HEK293T (cell line): ENCODE measurements at regions not wholly inside any gene's neighbourhood (a gene's known extent, or its start where the extent isn't known, plus 50 kb on each side); places are given as distances from the start of the nearest gene placed in this dataset.

Experiments
- CTCF ChIA-PET: fragments of 350-600 bp; formaldehyde crosslinking; extraction: SDS; loops from one replicate; lab custom pipeline; 2021; ENCODE audit warnings: antibody characterized with exemption, inconsistent platforms; lab: Yijun Ruan, JAX
- POLR2A ChIA-PET: fragments of 350-600 bp; formaldehyde crosslinking; extraction: SDS; loops from one replicate; lab custom pipeline; 2020; ENCODE audit warnings: antibody characterized with exemption, inconsistent platforms; lab: Yijun Ruan, JAX
- DNase-seq: peaks from one replicate; pipeline ENCODE4 v3.0.0; 2012; ENCODE audit warnings: mixed read lengths; ENCODE audit errors: extremely low spot score
- ARNT ChIP-seq: fragments of 450-650 bp; IDR thresholded peaks from 2 replicates; pipeline ENCODE4 v1.6.1; 2017; ENCODE audit warnings: mild to moderate bottlenecking
- BHLHE40 ChIP-seq: fragments of 450-650 bp; IDR thresholded peaks from 2 replicates; pipeline ENCODE4 v1.6.1; 2016; ENCODE audit warnings: mild to moderate bottlenecking, moderate library complexity, borderline replicate concordance
- CTBP1 ChIP-seq: fragments of 450-650 bp; IDR thresholded peaks from 2 replicates; pipeline ENCODE4 v1.6.1; 2016; ENCODE audit warnings: borderline replicate concordance
- ELF4 ChIP-seq: fragments of 450-650 bp; IDR thresholded peaks from 2 replicates; pipeline ENCODE4 v1.6.1; 2017; ENCODE audit warnings: antibody characterized with exemption
- FOXA1 ChIP-seq: fragments of 450-650 bp; IDR thresholded peaks from 2 replicates; pipeline ENCODE4 v1.6.1; 2016; ENCODE audit warnings: mild to moderate bottlenecking
- FOXK2 ChIP-seq: fragments of 450-650 bp; IDR thresholded peaks from 2 replicates; pipeline ENCODE4 v1.6.1; 2016; ENCODE audit warnings: mild to moderate bottlenecking
- FOXM1 ChIP-seq: fragments of 450-650 bp; IDR thresholded peaks from 2 replicates; pipeline ENCODE4 v1.6.1; 2017; ENCODE audit warnings: mild to moderate bottlenecking, borderline replicate concordance
- HDGF ChIP-seq: fragments of 450-650 bp; IDR thresholded peaks from 2 replicates; pipeline ENCODE4 v1.6.1; 2017; ENCODE audit warnings: antibody characterized with exemption, borderline replicate concordance
- L3MBTL2 ChIP-seq: fragments of 450-650 bp; conservative IDR thresholded peaks from 2 replicates; pipeline ENCODE4 v1.6.1; 2016; ENCODE audit warnings: mild to moderate bottlenecking
- LEF1 ChIP-seq: fragments of 450-650 bp; IDR thresholded peaks from 2 replicates; pipeline ENCODE4 v1.6.1; 2017; ENCODE audit warnings: mild to moderate bottlenecking, borderline replicate concordance
- NFRKB ChIP-seq: fragments of 450-650 bp; IDR thresholded peaks from 2 replicates; pipeline ENCODE4 v1.6.1; 2016; ENCODE audit warnings: mild to moderate bottlenecking, moderate library complexity
- PKNOX1 ChIP-seq: fragments of 450-650 bp; IDR thresholded peaks from 2 replicates; pipeline ENCODE4 v1.6.1; 2016
- SP1 ChIP-seq: fragments of 450-650 bp; IDR thresholded peaks from 2 replicates; pipeline ENCODE4 v1.6.1; 2017
- SUZ12 ChIP-seq: fragments of 450-650 bp; IDR thresholded peaks from 2 replicates; pipeline ENCODE4 v1.6.1; 2016; ENCODE audit warnings: mild to moderate bottlenecking
- TARDBP ChIP-seq: fragments of 450-650 bp; IDR thresholded peaks from 2 replicates; pipeline ENCODE4 v1.6.1; 2016
- ZNF384 ChIP-seq: fragments of 450-650 bp; IDR thresholded peaks from 2 replicates; pipeline ENCODE4 v1.6.1; 2016

- CTCF ChIA-PET: no interaction called here
- POLR2A ChIA-PET: no interaction called here
- TF ChIP-seq SUZ12 (no peak), TARDBP (no peak), CTBP1 (no peak), NFRKB (no peak), ARNT (no peak), FOXA1 (no peak), L3MBTL2 (no peak), BHLHE40 (no peak), FOXK2 (no peak), SP1 (no peak), PKNOX1 (no peak), ELF4 (no peak), FOXM1 (no peak), ZNF384 (no peak), LEF1 (no peak), HDGF (no peak)
- DNase-seq: no peak
Observed at GRCh38 chr5:159644053-159644452, 272.2 kb upstream of the ADRA1B start.

- TF ChIP-seq SP1 (no peak), TARDBP (no peak)
- POLR2A ChIA-PET: no interaction called here
- DNase-seq: no peak
- CTCF ChIA-PET: no interaction called here
Observed at GRCh38 chr5:159645179-159645846, 271.0 kb upstream of the ADRA1B start.

GRCh38 chr5:159650803-159651202, 265.5 kb upstream of the ADRA1B start:
- ChIA-PET CTCF (no interaction called here), POLR2A (no interaction called here)
- no peak for TF ChIP-seq PKNOX1
- TF ChIP-seq L3MBTL2: no peak
- TF ChIP-seq FOXM1: no peak
- no peak for TF ChIP-seq ARNT
- no peak for TF ChIP-seq CTBP1
- TF ChIP-seq NFRKB: no peak
- TF ChIP-seq ELF4: no peak
- no peak for TF ChIP-seq FOXK2
- no peak for TF ChIP-seq BHLHE40
- no peak for TF ChIP-seq LEF1
- TF ChIP-seq SP1: no peak
- TF ChIP-seq FOXA1: no peak
- TF ChIP-seq SUZ12: no peak
- no peak for TF ChIP-seq HDGF
- no peak for TF ChIP-seq TARDBP
- TF ChIP-seq ZNF384: no peak
- no peak for DNase-seq

GRCh38 chr5:159655757-159656409, 260.4 kb upstream of the ADRA1B start:
- POLR2A ChIA-PET: no interaction called here

GRCh38 chr5:159657298-159657697, 259.0 kb upstream of the ADRA1B start:
- ChIA-PET CTCF (no interaction called here), POLR2A (no interaction called here)

More at GRCh38 chr5:159655757-159656409, 260.4 kb upstream of the ADRA1B start:
- no peak for DNase-seq
- CTCF ChIA-PET: no interaction called here
- TF ChIP-seq FOXK2 (no peak), NFRKB (no peak), PKNOX1 (no peak)

More at GRCh38 chr5:159657298-159657697, 259.0 kb upstream of the ADRA1B start:
- DNase-seq: no peak
- TF ChIP-seq HDGF (no peak), NFRKB (no peak), LEF1 (no peak), PKNOX1 (no peak), SP1 (no peak), ZNF384 (no peak), FOXK2 (no peak), SUZ12 (no peak), CTBP1 (no peak), BHLHE40 (no peak), ARNT (no peak), FOXA1 (no peak), L3MBTL2 (no peak), FOXM1 (no peak), TARDBP (no peak), ELF4 (no peak)
